ENCODE measurements at regions not wholly inside any gene's neighbourhood (a gene's known extent, or its start where the extent isn't known, plus 50 kb on each side); places are given as distances from the start of the nearest gene placed in this dataset.

DNA sequence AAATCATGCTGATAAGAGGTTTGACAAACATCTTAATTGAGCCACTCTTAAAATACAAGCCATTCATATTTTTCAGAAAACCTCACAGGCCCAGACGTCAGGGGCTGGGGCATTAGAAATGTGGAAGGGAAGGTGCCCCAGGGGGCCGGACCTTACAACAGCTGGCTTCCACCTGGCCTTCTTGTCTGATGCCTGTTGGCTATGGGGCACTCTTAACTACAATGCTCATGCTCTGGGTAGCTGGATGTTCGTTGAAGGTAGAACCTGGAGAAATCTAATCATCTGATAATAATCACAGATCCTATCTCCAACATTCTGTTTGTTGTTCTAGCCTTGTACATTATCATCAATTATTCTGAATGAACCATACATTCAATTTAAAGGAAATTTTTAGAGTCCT is 156.9 kb upstream of the SOX11 start:
- peaks cover 0 to 7% of the 10 kb centered on the region in 2 experiments for H3K9me3 ChIP-seq (ENCODE audit: control insufficient read depth in 1 of 2, insufficient read depth in 1 of 2, low read length in 2 of 2)
- ChIA-PET POLR2A (no interaction called here), CTCF (no interaction called here)
- no peaks in the 10 kb centered on the region for H3K9me3 Mint-ChIP-seq
- no peak overlapping the region for H3K27ac ChIP-seq (ENCODE audit: low read depth in 1 of 2, low read length in 2 of 2)
- no peaks in the 10 kb centered on the region for H3K36me3 Mint-ChIP-seq (ENCODE audit: low read depth)
- no peaks in the 10 kb centered on the region for H3K4me1 ChIP-seq (ENCODE audit: insufficient read depth, low read length)
- DNase-seq (no peak), ATAC-seq (ENCODE audit: poor library complexity) (no peak)
- no peaks in the 10 kb centered on the region for H3K27me3 ChIP-seq (ENCODE audit: control insufficient read depth in 1 of 2, insufficient read depth in 2 of 2, low read length in 2 of 2)
- no peak overlapping the region for H3K4me3 Mint-ChIP-seq
- intact Hi-C loops (cut with DNase I, micrococcal nuclease) = no loop called here
- no peak overlapping the region for H3K27ac Mint-ChIP-seq
- no peak overlapping the region for H3K4me3 ChIP-seq (ENCODE audit: low read length)
- no peaks in the 10 kb centered on the region for H3K4me1 Mint-ChIP-seq (ENCODE audit: low read depth)
- H3K36me3 ChIP-seq (ENCODE audit: insufficient read depth, low read length) = no peaks in the 10 kb centered on the region
- TF ChIP-seq, protein P1, sequence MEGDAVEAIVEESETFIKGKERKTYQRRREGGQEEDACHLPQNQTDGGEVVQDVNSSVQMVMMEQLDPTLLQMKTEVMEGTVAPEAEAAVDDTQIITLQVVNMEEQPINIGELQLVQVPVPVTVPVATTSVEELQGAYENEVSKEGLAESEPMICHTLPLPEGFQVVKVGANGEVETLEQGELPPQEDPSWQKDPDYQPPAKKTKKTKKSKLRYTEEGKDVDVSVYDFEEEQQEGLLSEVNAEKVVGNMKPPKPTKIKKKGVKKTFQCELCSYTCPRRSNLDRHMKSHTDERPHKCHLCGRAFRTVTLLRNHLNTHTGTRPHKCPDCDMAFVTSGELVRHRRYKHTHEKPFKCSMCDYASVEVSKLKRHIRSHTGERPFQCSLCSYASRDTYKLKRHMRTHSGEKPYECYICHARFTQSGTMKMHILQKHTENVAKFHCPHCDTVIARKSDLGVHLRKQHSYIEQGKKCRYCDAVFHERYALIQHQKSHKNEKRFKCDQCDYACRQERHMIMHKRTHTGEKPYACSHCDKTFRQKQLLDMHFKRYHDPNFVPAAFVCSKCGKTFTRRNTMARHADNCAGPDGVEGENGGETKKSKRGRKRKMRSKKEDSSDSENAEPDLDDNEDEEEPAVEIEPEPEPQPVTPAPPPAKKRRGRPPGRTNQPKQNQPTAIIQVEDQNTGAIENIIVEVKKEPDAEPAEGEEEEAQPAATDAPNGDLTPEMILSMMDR (IDR thresholded peaks at IDR 0.05) = no peak
- no peaks in the 10 kb centered on the region for H3K27me3 Mint-ChIP-seq

GRCh38 chr2:5537180-5537688 is 154.9 kb upstream of the SOX11 start:
- Histone ChIP-seq H3K4me1 (ENCODE audit: insufficient read depth, low read length) (no peaks in the 10 kb centered on the region), H3K27ac (ENCODE audit: low read depth in 1 of 2, low read length in 2 of 2) (no peak overlapping the region), H3K9me3 (ENCODE audit: control insufficient read depth in 1 of 2, insufficient read depth in 1 of 2, low read length in 2 of 2) (peaks cover 0 to 7% of the 10 kb centered on the region in 2 experiments), H3K4me3 (ENCODE audit: low read length) (no peak overlapping the region), H3K36me3 (ENCODE audit: insufficient read depth, low read length) (no peaks in the 10 kb centered on the region), H3K27me3 (ENCODE audit: control insufficient read depth in 1 of 2, insufficient read depth in 2 of 2, low read length in 2 of 2) (no peaks in the 10 kb centered on the region)
- no peaks in the 10 kb centered on the region for H3K9me3 Mint-ChIP-seq
- no peak overlapping the region for H3K4me3 Mint-ChIP-seq
- no peak overlapping the region for H3K27ac Mint-ChIP-seq
- no peaks in the 10 kb centered on the region for H3K27me3 Mint-ChIP-seq
- H3K4me1 Mint-ChIP-seq (ENCODE audit: low read depth) = no peaks in the 10 kb centered on the region
- TF ChIP-seq, protein P1 (IDR thresholded peaks at IDR 0.05) = no peak
- H3K36me3 Mint-ChIP-seq (ENCODE audit: low read depth) = no peaks in the 10 kb centered on the region
- ChIA-PET CTCF (no interaction called here), POLR2A (no interaction called here)
- intact Hi-C loops (cut with DNase I, micrococcal nuclease) = no loop called here
- no peak for DNase-seq
- no peak for ATAC-seq (ENCODE audit: poor library complexity)

- no peak overlapping the region for H3K4me3 Mint-ChIP-seq
- Histone ChIP-seq H3K4me1 (ENCODE audit: insufficient read depth, low read length) (no peaks in the 10 kb centered on the region), H3K27ac (ENCODE audit: low read depth in 1 of 2, low read length in 2 of 2) (no peak overlapping the region), H3K9me3 (ENCODE audit: control insufficient read depth in 1 of 2, insufficient read depth in 1 of 2, low read length in 2 of 2) (peaks cover 0 to 7% of the 10 kb centered on the region in 2 experiments), H3K36me3 (ENCODE audit: insufficient read depth, low read length) (no peaks in the 10 kb centered on the region), H3K4me3 (ENCODE audit: low read length) (no peak overlapping the region), H3K27me3 (ENCODE audit: control insufficient read depth in 1 of 2, insufficient read depth in 2 of 2, low read length in 2 of 2) (no peaks in the 10 kb centered on the region)
- ChIA-PET POLR2A (no interaction called here), CTCF (no interaction called here)
- no peaks in the 10 kb centered on the region for H3K27me3 Mint-ChIP-seq
- H3K4me1 Mint-ChIP-seq (ENCODE audit: low read depth) = no peaks in the 10 kb centered on the region
- no peak overlapping the region for H3K27ac Mint-ChIP-seq
- TF ChIP-seq, protein P1 (IDR thresholded peaks at IDR 0.05) = no peak
- peaks cover 4% of the 10 kb centered on the region for H3K9me3 Mint-ChIP-seq
- no peaks in the 10 kb centered on the region for H3K36me3 Mint-ChIP-seq (ENCODE audit: low read depth)
- intact Hi-C loops (cut with DNase I, micrococcal nuclease) = no loop called here
- ATAC-seq (ENCODE audit: poor library complexity) = no peak
- no peak for DNase-seq
Measured at GRCh38 chr2:5538313-5538712, 153.9 kb upstream of the SOX11 start.

Measured in CD4-positive, alpha-beta T cell (primary cell).